T-helper 2 cell (primary cell): ENCODE measurements at regions not wholly inside any gene's neighbourhood (a gene's known extent, or its start where the extent isn't known, plus 50 kb on each side); places are given as distances from the start of the nearest gene placed in this dataset.
"Not testable (repeated sequence)": the region's sequence is repeated elsewhere in the genome, so short reads cannot be mapped to it uniquely, and the experiment has no call there.

Source experiments
- DNase-seq, 5 experiments: peaks; one replicate each; pipeline versions ENCODE4 v3.0.0 to v3.0.0-alpha.2; 2012 to 2022

DNA sequence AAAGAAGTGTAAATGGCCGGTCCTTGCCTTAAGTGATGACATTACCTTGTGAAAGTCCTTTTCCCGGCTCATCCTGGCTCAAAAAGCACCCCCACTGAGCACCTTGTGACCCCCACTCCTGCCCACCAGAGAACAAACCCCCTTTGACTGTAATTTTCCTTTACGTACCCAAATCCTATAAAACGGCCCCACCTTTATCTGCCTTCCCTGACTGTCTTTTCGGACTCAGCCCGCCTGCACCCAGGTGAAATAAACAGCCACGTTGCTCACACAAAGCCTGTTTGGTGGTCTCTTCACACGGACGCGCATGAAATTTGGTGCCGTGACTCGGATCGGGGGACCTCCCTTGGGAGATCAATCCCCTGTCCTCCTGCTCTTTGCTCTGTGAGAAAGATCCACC is 112.4 kb downstream of the NPY start:
- not testable (repeated sequence) for DNase-seq

DNA sequence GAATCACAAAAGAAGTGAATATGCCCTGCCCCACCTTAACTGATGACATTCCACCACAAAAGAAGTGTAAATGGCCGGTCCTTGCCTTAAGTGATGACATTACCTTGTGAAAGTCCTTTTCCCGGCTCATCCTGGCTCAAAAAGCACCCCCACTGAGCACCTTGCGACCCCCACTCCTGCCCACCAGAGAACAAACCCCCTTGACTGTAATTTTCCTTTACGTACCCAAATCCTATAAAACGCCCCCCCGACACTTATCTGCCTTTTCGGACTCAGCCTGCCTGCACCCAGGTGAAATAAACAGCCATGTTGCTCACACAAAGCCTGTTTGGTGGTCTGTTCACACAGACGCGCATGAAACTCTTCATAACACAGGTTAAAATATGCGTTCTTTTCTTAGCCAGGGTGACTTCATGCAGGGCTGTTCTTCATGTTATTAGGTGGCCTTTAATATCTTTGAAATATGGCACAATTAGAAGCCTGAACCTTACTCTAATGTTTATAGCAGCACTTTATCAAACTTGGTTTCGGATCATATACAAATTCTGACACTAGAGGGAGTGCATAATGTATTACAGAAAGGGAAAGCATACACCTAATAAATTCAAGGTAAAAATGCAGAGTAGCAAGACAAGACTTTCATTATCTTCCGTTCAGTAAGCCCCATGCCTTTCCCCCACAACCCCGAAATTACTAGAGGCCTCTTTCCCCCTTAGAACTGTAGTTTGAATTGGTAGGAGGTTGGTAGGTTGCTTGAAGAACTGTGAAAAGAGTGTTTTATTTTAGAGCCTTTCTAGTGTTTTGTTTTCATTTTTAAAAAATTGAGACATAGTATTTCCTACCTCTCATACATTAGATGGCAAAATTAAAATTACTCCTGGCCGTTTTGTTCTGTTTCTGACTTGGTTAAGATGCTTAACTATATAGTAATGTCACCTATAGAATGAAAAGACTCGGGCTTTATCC is 117.9 kb downstream of the NPY start:
- peak in 1 of 5 experiments; percentile 47 for DNase-seq

DNA sequence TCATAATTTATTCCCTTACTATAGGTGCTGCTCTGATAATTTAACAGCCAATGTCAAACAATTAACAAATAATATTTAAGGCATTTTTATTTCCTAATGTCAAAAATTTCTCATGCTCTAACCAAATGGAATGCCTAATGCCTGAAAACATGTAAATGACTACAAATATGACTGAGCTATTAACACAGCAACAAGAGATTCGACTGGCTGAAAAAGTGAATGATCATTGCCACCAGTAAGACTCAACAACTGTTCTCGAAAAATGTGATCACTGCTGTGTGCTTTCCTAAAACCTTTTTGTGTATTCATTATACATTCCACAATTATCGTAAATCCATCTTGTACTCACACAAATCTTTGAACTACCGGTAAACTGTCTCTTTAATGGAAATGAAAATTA is 118.7 kb downstream of the NPY start:
- no peak for DNase-seq

DNA sequence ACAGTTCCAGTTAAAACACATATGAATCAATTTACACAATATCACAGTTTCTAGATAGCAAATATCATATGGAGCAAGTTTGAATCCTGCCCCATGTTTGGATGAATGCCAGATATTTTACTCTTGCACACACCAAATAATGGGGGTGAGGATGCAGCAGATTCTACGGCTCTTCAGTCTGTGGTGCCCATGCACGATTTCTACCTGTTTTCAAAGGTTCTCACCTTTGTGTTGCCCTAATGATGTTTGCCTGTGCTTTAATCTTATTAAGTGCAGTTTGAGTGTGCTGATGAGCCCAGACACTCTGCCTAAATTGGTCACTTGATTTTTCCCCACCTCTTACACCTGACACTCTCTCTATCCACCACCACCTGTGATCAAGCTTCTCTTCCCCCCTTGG is 119.6 kb downstream of the NPY start:
- no peak for DNase-seq

DNA sequence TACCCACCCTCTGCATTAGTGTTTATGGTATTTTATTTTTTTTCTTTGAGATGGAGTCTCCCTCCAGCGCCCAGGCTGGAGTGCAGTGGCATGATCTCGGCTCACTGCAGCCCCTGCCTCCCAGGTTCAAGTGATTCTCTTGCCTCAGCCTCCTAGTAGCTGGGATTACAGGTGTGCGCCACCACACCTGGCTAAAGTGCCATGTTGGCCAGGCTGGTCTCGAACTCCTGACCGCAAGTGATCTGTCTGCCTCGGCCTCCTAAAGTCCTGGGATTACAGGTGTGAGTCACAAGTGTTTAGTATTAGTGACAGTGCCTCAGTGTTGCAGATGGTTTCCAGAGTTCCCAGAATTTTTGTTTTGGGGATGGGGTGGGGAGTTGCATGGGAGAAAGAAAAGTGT is 120.3 kb downstream of the NPY start:
- no peak for DNase-seq

DNA sequence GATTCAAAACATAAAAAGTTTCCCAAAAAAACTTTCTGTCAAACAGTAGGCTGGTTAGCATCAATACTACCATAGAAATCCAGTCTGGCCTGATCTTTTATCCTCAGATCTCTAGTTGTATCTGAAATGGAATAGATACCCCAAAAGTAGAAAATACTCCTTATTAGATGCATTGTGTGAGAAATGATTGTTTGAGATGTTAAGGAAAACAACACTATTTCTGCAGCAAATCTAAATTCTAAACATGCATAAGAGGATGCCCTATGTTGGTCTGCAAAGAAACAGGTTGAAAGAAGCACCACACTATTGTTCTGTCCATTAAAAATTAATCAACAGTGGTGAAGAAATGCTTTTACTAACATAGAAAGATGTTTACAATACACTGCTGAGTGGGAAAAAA is 121.0 kb downstream of the NPY start:
- DNase-seq = no peak

DNA sequence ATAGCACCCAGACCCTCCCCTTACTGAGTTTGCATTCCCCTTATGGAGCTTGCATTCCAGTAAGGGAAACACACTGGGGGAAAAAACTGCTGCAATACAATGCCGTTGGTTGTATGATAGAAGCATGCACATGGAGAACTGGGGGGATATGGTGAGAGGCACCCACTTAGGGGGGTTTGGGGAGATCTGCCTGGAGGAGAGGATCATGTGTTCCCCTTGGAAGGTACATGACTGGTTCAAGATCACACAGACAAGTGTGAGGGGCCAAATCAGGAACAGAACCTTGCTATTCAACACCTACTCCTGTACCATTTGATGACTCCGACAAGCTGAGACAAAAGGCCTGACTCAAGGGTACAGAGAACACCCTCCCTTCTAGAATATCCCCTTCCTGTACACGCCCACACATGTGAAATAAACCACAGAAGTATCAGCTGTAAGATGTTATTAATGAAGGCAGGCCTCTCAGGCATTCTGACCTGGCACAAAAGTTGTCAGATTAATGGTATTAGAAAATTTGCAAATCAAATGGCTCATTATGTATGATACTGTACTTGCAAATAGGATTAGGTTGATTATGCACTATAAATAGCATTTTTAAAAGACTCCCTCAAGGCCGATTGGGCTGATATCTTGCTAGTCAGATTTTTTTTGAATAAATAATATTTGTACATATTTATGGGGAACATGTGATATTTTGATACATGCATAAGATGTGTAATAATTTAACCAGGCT is 122.2 kb downstream of the NPY start:
- peak in 1 of 5 experiments; percentile 38 for DNase-seq

DNA sequence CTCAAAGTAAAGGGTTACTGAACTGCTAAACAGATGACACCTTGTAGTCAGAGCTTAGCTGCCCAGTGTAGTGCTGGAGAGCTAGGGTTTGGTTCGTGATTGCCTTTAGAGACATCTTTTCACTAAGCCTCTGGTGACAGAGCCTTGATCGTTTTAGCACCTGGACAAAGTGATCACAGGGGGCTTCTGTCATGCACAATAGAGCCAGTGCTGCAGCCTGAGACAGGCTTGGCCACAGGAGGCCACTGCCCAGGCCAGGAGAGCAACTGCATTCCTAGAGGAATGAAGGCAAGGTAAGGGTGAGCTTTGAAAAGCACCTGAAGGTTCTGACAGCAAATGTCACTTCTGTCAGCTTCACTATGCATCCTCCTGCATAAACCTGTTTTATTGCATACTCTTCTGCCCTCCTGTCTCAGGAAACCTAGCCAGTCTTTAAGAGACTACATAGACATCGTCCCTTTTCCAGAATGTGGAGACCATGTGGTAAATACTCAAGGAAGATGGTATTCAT is 122.9 kb downstream of the NPY start:
- DNase-seq = no peak

DNA sequence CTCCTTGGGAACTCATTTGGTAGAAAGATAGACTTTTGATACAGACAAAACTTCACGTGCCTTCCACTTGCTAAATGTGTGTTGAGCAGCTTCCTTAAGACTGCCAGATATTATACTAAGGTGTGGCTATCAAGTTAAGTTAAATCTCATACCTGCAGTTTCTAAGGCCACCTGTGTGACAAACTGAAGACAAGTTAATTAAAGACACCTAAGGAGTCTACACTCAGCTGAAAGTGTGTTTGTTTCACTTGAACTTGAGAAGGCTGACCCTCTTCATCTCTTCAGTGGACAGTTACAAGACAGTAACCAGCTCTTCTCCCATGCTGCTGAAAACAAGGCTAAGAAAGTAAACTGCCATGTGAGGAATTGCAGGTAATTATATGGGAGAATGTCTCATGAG is 124.0 kb downstream of the NPY start:
- DNase-seq = no peak

DNA sequence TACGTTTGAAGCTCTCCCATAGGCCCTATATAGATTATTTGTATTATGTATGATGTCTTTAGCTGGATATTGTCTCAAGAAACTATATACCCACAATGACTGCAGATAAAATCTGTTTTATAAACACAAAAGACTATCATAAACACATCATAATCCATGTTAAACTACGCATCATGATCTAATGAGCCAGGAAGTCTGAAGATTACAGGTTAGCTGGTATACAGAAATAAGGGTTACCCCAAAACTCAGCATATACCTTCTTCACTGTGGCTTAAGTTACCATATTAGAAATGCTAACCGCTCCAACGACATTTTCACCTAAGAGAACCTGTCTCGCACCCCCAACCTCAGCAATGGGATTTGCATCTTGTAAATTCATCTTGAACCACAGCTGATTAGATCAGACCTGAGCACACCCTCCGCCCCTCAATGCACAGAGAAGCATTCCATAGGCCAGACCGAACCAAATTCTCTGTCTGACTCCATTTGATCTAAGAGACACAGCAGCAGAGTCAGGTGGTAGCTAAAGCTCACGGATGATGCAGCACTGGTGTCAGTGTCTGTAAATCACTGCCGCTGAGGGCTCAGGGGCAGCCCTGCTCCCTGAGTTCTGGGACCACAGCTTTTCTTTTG is 124.9 kb downstream of the NPY start:
- DNase-seq = no peak

DNA sequence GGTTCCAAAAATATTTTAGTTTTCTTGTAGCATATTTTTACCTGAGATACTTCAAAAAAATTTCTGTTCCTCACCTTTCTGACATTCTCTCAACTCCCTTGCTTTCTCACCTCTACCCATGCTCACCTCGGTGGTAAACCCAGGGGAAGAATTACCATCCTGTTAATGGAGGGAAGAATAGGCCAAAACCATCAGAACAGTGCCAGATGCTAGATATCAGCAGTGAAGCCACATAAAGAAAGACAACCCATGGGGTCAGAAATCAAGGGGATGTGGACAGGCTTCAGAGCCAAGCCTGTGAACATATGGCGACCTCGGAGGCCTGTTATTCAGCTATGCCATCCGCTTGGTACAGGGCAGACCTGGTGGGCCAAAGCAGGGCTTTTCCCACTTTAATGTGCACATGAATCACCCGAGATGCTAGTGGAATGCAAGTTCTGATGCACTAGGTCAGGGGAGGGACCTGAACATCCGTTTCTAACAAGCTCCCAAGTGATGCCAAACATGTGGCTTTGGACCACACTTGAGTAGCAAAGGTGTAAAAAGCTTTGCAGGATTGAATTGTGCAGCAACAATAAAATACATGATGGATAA is 125.5 kb downstream of the NPY start:
- DNase-seq = no peak

DNA sequence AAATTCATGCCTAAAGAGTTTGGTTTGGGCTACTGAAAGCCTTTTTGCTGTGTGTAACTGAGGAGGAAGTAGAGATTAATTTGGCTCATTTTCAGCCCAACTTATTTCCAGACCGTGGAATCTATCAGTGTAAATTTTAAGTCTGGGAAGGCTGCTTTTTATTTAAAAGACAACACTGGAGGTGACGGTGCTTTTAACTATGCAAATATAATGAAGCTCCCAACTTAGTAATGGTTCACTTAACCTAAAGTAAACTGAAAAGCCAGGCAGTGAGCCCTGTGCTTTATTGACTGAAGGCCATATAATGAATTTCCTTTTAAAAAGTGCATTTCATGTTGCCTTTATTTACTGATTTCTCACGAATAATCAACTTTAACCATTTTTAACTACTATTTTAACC is 127.2 kb downstream of the NPY start:
- DNase-seq = no peak

DNA sequence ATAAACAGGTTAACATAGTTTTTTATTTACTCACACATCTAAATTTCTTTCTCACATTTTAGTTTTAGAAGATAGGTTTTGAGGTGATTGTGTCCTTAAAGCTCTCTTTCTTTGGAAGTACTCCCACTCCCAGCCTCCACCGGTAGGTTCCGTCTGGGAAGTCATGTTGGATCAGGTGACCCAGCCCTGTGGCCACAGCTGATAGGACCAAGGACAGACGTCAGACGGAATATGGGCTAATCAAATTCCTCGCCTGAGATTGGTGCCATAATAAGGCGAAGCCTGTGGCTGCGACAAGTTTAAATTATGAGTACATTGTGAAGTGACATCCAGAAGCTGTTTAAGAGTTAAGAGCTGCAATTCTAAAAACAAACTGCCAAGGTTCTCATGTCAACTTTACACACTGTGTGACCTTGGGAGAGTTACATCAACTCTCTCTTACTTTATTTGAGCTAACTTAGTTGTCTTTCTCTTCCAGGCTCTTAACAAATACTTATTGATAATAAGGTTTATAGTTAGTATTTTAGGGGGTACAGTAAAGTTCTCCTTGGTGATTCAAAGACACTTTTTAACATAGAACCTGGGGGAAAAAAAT is 133.6 kb downstream of the NPY start:
- DNase-seq = no peak

DNA sequence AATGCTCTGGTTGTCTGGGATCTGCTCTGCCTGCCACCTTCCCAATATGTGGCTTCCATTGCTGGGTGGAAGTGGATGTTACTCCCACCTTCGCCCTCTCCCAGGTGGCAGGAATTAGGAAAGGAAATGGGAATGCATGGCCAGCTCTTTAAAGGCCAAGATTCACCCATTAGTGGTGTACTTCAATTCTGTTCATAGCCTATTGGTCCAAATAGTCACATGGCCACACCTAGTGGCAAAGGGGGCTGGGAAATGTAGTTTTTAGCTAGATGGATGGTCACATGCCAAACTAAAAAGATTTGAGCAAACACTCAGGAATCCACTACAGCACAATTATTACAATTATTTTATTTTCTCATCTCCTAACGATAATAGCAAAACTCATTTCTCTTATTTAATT is 135.1 kb downstream of the NPY start:
- DNase-seq = no peak

DNA sequence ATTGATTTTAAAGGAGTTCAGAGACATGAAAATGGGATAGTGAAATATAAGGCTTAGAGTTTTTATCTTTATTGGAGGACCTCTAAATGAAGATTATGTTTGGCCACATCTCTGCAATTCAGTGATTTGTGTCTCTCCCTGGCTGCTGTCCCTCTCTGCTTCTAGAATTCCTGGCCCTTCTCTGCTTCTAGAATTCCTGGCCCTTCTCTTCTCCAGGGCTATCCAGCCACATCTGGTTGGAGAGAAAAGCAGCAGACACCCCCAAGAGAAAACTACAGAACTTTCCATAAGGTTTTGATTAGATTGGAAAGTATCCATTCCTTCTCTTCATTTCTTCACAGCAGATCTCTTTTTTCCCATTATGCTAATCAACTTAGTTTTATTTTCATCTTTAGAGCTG is 135.5 kb downstream of the NPY start:
- no peak for DNase-seq

DNA sequence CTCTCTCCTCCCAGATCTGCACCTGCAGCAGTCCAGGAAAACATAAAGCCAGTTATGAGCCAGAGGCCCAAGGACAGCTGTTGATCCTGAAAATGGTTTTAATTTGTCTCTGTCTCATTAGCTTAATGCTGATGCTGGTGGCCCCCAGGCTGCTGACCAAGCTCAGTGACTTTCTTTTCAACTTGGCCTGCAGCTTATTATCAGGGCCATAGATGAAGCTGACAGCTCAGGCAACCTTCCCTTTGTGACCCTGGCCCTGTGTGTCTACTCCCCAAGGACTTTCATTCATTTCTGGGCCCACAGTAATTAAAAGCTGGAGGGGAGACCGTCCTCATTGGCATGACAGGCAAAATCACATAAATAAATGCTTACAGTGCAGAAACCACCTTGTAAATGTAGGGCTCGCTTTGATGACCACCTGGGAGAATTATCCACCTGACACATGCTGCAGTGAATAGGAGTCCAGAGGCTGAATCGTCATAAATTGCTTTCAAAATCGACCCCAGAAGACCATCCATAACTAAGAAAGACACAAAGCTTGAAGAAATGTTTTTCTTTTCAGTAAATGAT is 138.5 kb downstream of the NPY start:
- DNase-seq = no peak

DNA sequence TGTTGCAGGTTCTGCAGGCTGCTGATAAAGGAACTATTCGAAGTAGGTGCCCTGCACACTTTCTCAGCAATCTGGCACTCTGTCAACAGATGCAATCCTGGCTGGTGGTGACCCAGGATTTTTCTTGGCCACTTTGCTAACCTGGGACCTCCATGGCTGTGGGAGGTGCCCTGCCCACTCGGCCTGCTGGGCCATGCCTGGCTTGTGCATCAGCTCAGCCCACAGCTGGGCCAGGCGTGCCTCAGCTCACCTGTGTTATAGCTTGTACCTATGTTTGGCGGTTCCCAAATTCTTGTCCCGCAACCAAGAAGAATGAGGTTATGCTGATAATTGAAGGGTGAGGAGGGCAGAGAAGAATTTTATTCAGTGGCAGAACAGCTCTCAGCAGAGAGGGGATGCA is 141.7 kb downstream of the NPY start:
- DNase-seq = no peak

DNA sequence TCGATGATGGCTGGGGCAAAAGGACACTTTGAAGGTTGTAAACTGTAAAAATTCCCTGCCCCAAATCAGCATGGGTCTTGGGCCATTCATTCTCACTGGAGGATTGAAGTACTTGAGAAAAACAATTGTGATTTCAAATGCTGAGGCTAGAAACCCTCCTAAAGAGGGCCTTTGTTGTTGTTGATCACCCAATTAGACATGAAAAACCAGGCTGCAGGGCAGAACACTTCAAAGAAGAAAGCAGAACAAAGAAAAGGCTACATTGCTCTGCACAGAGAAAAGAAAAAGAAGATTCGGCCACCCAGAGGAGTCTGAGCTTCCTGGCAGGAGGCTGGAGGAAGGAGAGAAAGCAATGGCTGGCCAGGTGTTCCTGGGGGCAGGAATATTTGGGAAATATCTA is 143.1 kb downstream of the NPY start:
- DNase-seq = no peak

DNA sequence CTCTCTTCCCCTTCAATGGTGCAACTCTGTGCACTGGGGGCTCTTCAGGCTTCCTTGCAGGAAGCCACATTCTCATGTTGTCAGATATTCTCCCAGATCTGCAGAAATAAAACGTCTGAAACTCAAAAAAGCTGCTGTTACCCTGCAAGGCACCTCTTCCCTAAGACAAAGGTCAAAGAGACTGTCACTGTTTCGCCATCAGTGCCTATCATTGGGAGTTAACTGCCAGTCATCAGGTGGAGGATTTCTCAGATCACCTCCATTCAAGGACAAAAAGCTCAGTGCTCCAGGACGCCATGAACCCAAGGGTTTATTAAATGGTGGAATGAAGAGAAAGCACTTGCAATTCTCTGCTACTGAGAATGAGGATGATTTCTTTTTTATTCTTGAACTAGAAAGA is 144.6 kb upstream of the PALS2 start:
- no peak for DNase-seq

DNA sequence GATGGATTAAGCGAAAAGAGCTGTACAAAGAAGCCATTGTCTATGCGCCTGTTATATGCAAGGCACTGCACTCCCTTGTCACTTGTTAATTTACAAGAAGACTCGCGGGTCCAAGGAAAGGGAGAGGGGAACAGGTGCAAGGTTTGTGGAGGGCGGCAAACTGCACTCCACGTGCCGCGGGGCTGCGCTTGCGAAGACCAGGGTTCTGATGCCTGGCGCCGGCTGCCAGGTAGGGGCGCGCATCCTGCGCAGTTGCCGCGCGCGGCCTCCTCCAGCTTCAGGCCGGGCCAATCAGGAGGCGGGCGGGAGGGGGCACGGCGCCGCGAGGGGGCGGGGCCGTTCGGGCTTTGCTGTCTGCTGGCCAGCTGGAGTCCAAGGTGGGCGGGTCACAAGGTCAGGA is 140.6 kb upstream of the PALS2 start:
- DNase-seq = no peak

DNA sequence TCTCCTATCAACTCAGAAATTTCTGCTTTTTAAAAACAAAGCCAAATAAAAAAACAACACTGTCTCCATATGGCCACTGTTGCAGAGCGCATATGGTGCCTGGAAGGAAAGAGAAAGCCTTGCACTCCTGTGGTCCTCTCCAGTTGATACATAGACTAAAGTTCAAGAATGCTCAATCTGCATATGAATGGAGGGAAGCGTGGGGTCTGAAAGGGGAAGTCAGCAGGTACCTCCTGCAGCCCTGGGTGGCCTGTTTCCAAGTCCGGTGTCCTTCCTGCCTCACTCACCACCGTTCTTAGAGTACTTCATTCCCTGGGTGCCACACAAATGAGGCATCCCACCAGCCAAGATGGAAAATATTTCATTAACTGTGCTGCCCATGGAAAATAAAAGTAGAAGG is 138.3 kb upstream of the PALS2 start:
- DNase-seq = no peak
